ENCODE measurements at regions not wholly inside any gene's neighbourhood (a gene's known extent, or its start where the extent isn't known, plus 50 kb on each side); places are given as distances from the start of the nearest gene placed in this dataset.
A peak's percentile ranks its signal among the peaks of the same experiment; 100 is the strongest.

GRCh38 chr15:59835776-59836175 is 146.7 kb upstream of the BNIP2 start:
- DNase-seq (ENCODE audit: low read depth in 2 of 2, low spot score in 1 of 2) = no peak

GRCh38 chr15:59834528-59834927 is 145.4 kb upstream of the BNIP2 start:
- no peak for DNase-seq (ENCODE audit: low read depth in 2 of 2, low spot score in 1 of 2)

GRCh38 chr15:59833366-59833765 is 144.2 kb upstream of the BNIP2 start:
- no peak for DNase-seq (ENCODE audit: low read depth in 2 of 2, low spot score in 1 of 2)

GRCh38 chr15:59830873-59831272 is 141.8 kb upstream of the BNIP2 start:
- no peak for DNase-seq (ENCODE audit: low read depth in 2 of 2, low spot score in 1 of 2)

- DNase-seq (ENCODE audit: low read depth in 2 of 2, low spot score in 1 of 2) = no peak
Measured at GRCh38 chr15:59830098-59830497, 141.0 kb upstream of the BNIP2 start.

GRCh38 chr15:59828861-59829260 is 139.7 kb upstream of the BNIP2 start:
- no peak for DNase-seq (ENCODE audit: low read depth in 2 of 2, low spot score in 1 of 2)

GRCh38 chr15:59828263-59828662 is 139.1 kb upstream of the BNIP2 start:
- no peak for DNase-seq (ENCODE audit: low read depth in 2 of 2, low spot score in 1 of 2)

- DNase-seq (ENCODE audit: low read depth in 2 of 2, low spot score in 1 of 2) = no peak
Measured at GRCh38 chr15:59825901-59826300, 136.8 kb upstream of the BNIP2 start.

- DNase-seq (ENCODE audit: low read depth in 2 of 2, low spot score in 1 of 2) = no peak
Measured at GRCh38 chr15:59821286-59821685, 132.2 kb upstream of the BNIP2 start.

GRCh38 chr15:59819092-59819491 is 130.0 kb upstream of the BNIP2 start:
- no peak for DNase-seq (ENCODE audit: low read depth in 2 of 2, low spot score in 1 of 2)

- no peak for DNase-seq (ENCODE audit: low read depth in 2 of 2, low spot score in 1 of 2)
Measured at GRCh38 chr15:59818336-59818735, 129.2 kb upstream of the BNIP2 start.

- no peak for DNase-seq (ENCODE audit: low read depth in 2 of 2, low spot score in 1 of 2)
Measured at GRCh38 chr15:59817834-59818233, 128.7 kb upstream of the BNIP2 start.

- DNase-seq (ENCODE audit: low read depth in 2 of 2, low spot score in 1 of 2) = no peak
Measured at GRCh38 chr15:59817053-59817452, 127.9 kb upstream of the BNIP2 start.

- no peak for DNase-seq (ENCODE audit: low read depth in 2 of 2, low spot score in 1 of 2)
Measured at GRCh38 chr15:59814409-59814808, 125.3 kb upstream of the BNIP2 start.

- DNase-seq (ENCODE audit: low read depth in 2 of 2, low spot score in 1 of 2) = no peak
Measured at GRCh38 chr15:59812889-59813288, 123.8 kb upstream of the BNIP2 start.

GRCh38 chr15:59812250-59812870 is 123.2 kb upstream of the BNIP2 start:
- no peak for DNase-seq (ENCODE audit: low read depth in 2 of 2, low spot score in 1 of 2)

- peak; percentile 7 to 52 for DNase-seq (ENCODE audit: low read depth in 2 of 2, low spot score in 1 of 2)
Measured at GRCh38 chr15:59803293-59803966, 114.3 kb upstream of the BNIP2 start.

- no peak for DNase-seq (ENCODE audit: low read depth in 2 of 2, low spot score in 1 of 2)
Measured at GRCh38 chr15:59801649-59802048, 112.5 kb upstream of the BNIP2 start.

GRCh38 chr15:59798605-59798917 is 109.4 kb upstream of the BNIP2 start:
- no peak for DNase-seq (ENCODE audit: low read depth in 2 of 2, low spot score in 1 of 2)

- DNase-seq (ENCODE audit: low read depth in 2 of 2, low spot score in 1 of 2) = no peak
Measured at GRCh38 chr15:59797756-59798604, 108.9 kb upstream of the BNIP2 start.

- no peak for DNase-seq (ENCODE audit: low read depth in 2 of 2, low spot score in 1 of 2)
Measured at GRCh38 chr15:59794229-59794886, 105.2 kb upstream of the BNIP2 start.

GRCh38 chr15:59792359-59792758 is 103.2 kb upstream of the BNIP2 start:
- no peak for DNase-seq (ENCODE audit: low read depth in 2 of 2, low spot score in 1 of 2)
